ENCODE measurements at regions not wholly inside any gene's neighbourhood (a gene's known extent, or its start where the extent isn't known, plus 50 kb on each side); places are given as distances from the start of the nearest gene placed in this dataset.

GRCh38 chr10:29922892-29923291, 136.5 kb downstream of the JCAD start:
- no peaks in the 10 kb centered on the region for H3K9me3 ChIP-seq (ENCODE audit: insufficient read depth, low read depth, low read length)
- H4K12ac ChIP-seq (ENCODE audit: low read depth, low read length) = no peak overlapping the region
- DNase-seq = peak; percentile 96 to 97
- peak overlapping the region; percentile 63 for H3K27ac ChIP-seq (ENCODE audit: low read depth, low read length)
- no peak overlapping the region for H3K4me2 ChIP-seq (ENCODE audit: low read length)
- peaks cover 26% of the 10 kb centered on the region for H3K79me1 ChIP-seq (ENCODE audit: low read length)
- H3K79me2 ChIP-seq (ENCODE audit: control insufficient read depth, insufficient read depth, low read length, poor library complexity) = no peaks in the 10 kb centered on the region
- no peak overlapping the region for H3K18ac ChIP-seq (ENCODE audit: low read length)
- H4K8ac ChIP-seq (ENCODE audit: low read depth, low read length) = no peak overlapping the region
- H3K4me3 ChIP-seq (ENCODE audit: low read depth, low read length) = no peak overlapping the region
- H2AFZ ChIP-seq (ENCODE audit: insufficient read depth, low read length, poor library complexity) = no peak overlapping the region
- H2BK5ac ChIP-seq (ENCODE audit: low read depth, low read length, poor library complexity) = no peak overlapping the region
- no peak overlapping the region for H3K9ac ChIP-seq (ENCODE audit: low read length)
- no peaks in the 10 kb centered on the region for H3K36me3 ChIP-seq (ENCODE audit: control insufficient read depth in 1 of 2, insufficient read depth in 2 of 2, low read length in 2 of 2)
- no peak overlapping the region for H3K14ac ChIP-seq (ENCODE audit: low read length)
- no peak overlapping the region for H2BK120ac ChIP-seq (ENCODE audit: insufficient read depth, low read length, poor library complexity)
- no peaks in the 10 kb centered on the region for H3K27me3 ChIP-seq (ENCODE audit: insufficient read depth, low read length)
- H2AK5ac ChIP-seq (ENCODE audit: low read length) = no peak overlapping the region
- no peak overlapping the region for H4K91ac ChIP-seq (ENCODE audit: low read depth, low read length)
- WGBS (ENCODE audit: extremely low coverage, insufficient coverage, insufficient read length) = no CpG with 5 or more reads among the region's 4 CpGs
- H3K23ac ChIP-seq (ENCODE audit: low read length) = no peak overlapping the region
- peaks cover 24 to 30% of the 10 kb centered on the region in 2 experiments for H3K4me1 ChIP-seq (ENCODE audit: control insufficient read depth in 1 of 2, insufficient read depth in 2 of 2, low read length in 2 of 2)
- H3K4ac ChIP-seq (ENCODE audit: low read depth, low read length) = no peak overlapping the region
- no peak overlapping the region for H2BK12ac ChIP-seq (ENCODE audit: low read length)

GRCh38 chr10:29922226-29922625, 137.2 kb downstream of the JCAD start:
- DNase-seq = peak in 1 of 2 donors; percentile 26
- WGBS (ENCODE audit: extremely low coverage, insufficient coverage, insufficient read length) = no CpG with 5 or more reads among the region's 1 CpG
- no peak overlapping the region for H3K4ac ChIP-seq (ENCODE audit: low read depth, low read length)

GRCh38 chr10:29921071-29921446, 138.3 kb downstream of the JCAD start:
- H3K9ac ChIP-seq (ENCODE audit: low read length) = no peak overlapping the region
- H3K9me3 ChIP-seq (ENCODE audit: insufficient read depth, low read depth, low read length) = no peaks in the 10 kb centered on the region
- H2BK120ac ChIP-seq (ENCODE audit: insufficient read depth, low read length, poor library complexity) = no peak overlapping the region
- H3K36me3 ChIP-seq (ENCODE audit: control insufficient read depth in 1 of 2, insufficient read depth in 2 of 2, low read length in 2 of 2) = no peaks in the 10 kb centered on the region
- H3K4me1 ChIP-seq (ENCODE audit: control insufficient read depth in 1 of 2, insufficient read depth in 2 of 2, low read length in 2 of 2) = peaks cover 24 to 27% of the 10 kb centered on the region in 2 experiments
- H4K12ac ChIP-seq (ENCODE audit: low read depth, low read length) = no peak overlapping the region
- DNase-seq = no peak
- H2BK5ac ChIP-seq (ENCODE audit: low read depth, low read length, poor library complexity) = no peak overlapping the region
- no peak overlapping the region for H3K23ac ChIP-seq (ENCODE audit: low read length)
- no peak overlapping the region for H3K14ac ChIP-seq (ENCODE audit: low read length)
- H3K4me2 ChIP-seq (ENCODE audit: low read length) = no peak overlapping the region
- no peak overlapping the region for H2AFZ ChIP-seq (ENCODE audit: insufficient read depth, low read length, poor library complexity)
- no CpG with 5 or more reads among the region's 7 CpGs for WGBS (ENCODE audit: extremely low coverage, insufficient coverage, insufficient read length)
- H3K79me2 ChIP-seq (ENCODE audit: control insufficient read depth, insufficient read depth, low read length, poor library complexity) = no peaks in the 10 kb centered on the region
- no peak overlapping the region for H3K27ac ChIP-seq (ENCODE audit: low read depth, low read length)
- H3K4me3 ChIP-seq (ENCODE audit: low read depth, low read length) = no peak overlapping the region
- no peak overlapping the region for H2AK5ac ChIP-seq (ENCODE audit: low read length)
- H4K91ac ChIP-seq (ENCODE audit: low read depth, low read length) = peak overlapping the region; percentile 27
- peak overlapping the region; percentile 21 for H2BK12ac ChIP-seq (ENCODE audit: low read length)
- no peak overlapping the region for H3K4ac ChIP-seq (ENCODE audit: low read depth, low read length)
- peaks cover 26% of the 10 kb centered on the region for H3K79me1 ChIP-seq (ENCODE audit: low read length)
- no peak overlapping the region for H4K8ac ChIP-seq (ENCODE audit: low read depth, low read length)
- H3K27me3 ChIP-seq (ENCODE audit: insufficient read depth, low read length) = no peaks in the 10 kb centered on the region
- H3K18ac ChIP-seq (ENCODE audit: low read length) = no peak overlapping the region

More at GRCh38 chr10:29922226-29922625, 137.2 kb downstream of the JCAD start:
- no peak overlapping the region for H2AFZ ChIP-seq (ENCODE audit: insufficient read depth, low read length, poor library complexity)
- H2BK5ac ChIP-seq (ENCODE audit: low read depth, low read length, poor library complexity) = peak overlapping the region; percentile 31
- no peaks in the 10 kb centered on the region for H3K27me3 ChIP-seq (ENCODE audit: insufficient read depth, low read length)
- no peak overlapping the region for H3K4me3 ChIP-seq (ENCODE audit: low read depth, low read length)
- H2BK12ac ChIP-seq (ENCODE audit: low read length) = peak overlapping the region; percentile 37
- no peaks in the 10 kb centered on the region for H3K36me3 ChIP-seq (ENCODE audit: control insufficient read depth in 1 of 2, insufficient read depth in 2 of 2, low read length in 2 of 2)
- peak overlapping the region; percentile 7 for H4K8ac ChIP-seq (ENCODE audit: low read depth, low read length)
- peak overlapping the region; percentile 13 for H4K91ac ChIP-seq (ENCODE audit: low read depth, low read length)
- H3K9ac ChIP-seq (ENCODE audit: low read length) = no peak overlapping the region
- no peak overlapping the region for H3K4me2 ChIP-seq (ENCODE audit: low read length)
- peaks cover 24 to 30% of the 10 kb centered on the region in 2 experiments for H3K4me1 ChIP-seq (ENCODE audit: control insufficient read depth in 1 of 2, insufficient read depth in 2 of 2, low read length in 2 of 2)
- no peaks in the 10 kb centered on the region for H3K79me2 ChIP-seq (ENCODE audit: control insufficient read depth, insufficient read depth, low read length, poor library complexity)
- no peak overlapping the region for H3K14ac ChIP-seq (ENCODE audit: low read length)
- H3K9me3 ChIP-seq (ENCODE audit: insufficient read depth, low read depth, low read length) = no peaks in the 10 kb centered on the region
- H2AK5ac ChIP-seq (ENCODE audit: low read length) = no peak overlapping the region
- no peak overlapping the region for H4K12ac ChIP-seq (ENCODE audit: low read depth, low read length)
- H3K18ac ChIP-seq (ENCODE audit: low read length) = no peak overlapping the region
- peaks cover 26% of the 10 kb centered on the region for H3K79me1 ChIP-seq (ENCODE audit: low read length)
- H2BK120ac ChIP-seq (ENCODE audit: insufficient read depth, low read length, poor library complexity) = peak overlapping the region; percentile 70
- peak overlapping the region; percentile 63 for H3K27ac ChIP-seq (ENCODE audit: low read depth, low read length)
- no peak overlapping the region for H3K23ac ChIP-seq (ENCODE audit: low read length)

GRCh38 chr10:29920408-29921070, 138.8 kb downstream of the JCAD start:
- Histone ChIP-seq H4K91ac (ENCODE audit: low read depth, low read length) (peak overlapping the region; percentile 27), H3K4ac (ENCODE audit: low read depth, low read length) (no peak overlapping the region), H3K14ac (ENCODE audit: low read length) (no peak overlapping the region), H3K4me1 (ENCODE audit: control insufficient read depth in 1 of 2, insufficient read depth in 2 of 2, low read length in 2 of 2) (peaks cover 24 to 27% of the 10 kb centered on the region in 2 experiments), H3K23ac (ENCODE audit: low read length) (no peak overlapping the region), H2BK12ac (ENCODE audit: low read length) (peak overlapping the region; percentile 88), H3K9me3 (ENCODE audit: insufficient read depth, low read depth, low read length) (no peaks in the 10 kb centered on the region), H3K18ac (ENCODE audit: low read length) (no peak overlapping the region), H2AK5ac (ENCODE audit: low read length) (no peak overlapping the region), H3K4me2 (ENCODE audit: low read length) (no peak overlapping the region), H3K4me3 (ENCODE audit: low read depth, low read length) (no peak overlapping the region), H3K79me1 (ENCODE audit: low read length) (peaks cover 26% of the 10 kb centered on the region), H3K79me2 (ENCODE audit: control insufficient read depth, insufficient read depth, low read length, poor library complexity) (no peaks in the 10 kb centered on the region), H2BK120ac (ENCODE audit: insufficient read depth, low read length, poor library complexity) (peak overlapping the region; percentile 20), H4K12ac (ENCODE audit: low read depth, low read length) (no peak overlapping the region), H3K27ac (ENCODE audit: low read depth, low read length) (no peak overlapping the region), H3K36me3 (ENCODE audit: control insufficient read depth in 1 of 2, insufficient read depth in 2 of 2, low read length in 2 of 2) (no peaks in the 10 kb centered on the region), H3K9ac (ENCODE audit: low read length) (no peak overlapping the region), H4K8ac (ENCODE audit: low read depth, low read length) (peak overlapping the region; percentile 37), H2BK5ac (ENCODE audit: low read depth, low read length, poor library complexity) (no peak overlapping the region), H2AFZ (ENCODE audit: insufficient read depth, low read length, poor library complexity) (no peak overlapping the region), H3K27me3 (ENCODE audit: insufficient read depth, low read length) (no peaks in the 10 kb centered on the region)
- peak in 1 of 2 donors; percentile 57 for DNase-seq
- no CpG with 5 or more reads among the region's 9 CpGs for WGBS (ENCODE audit: extremely low coverage, insufficient coverage, insufficient read length)

Data from trophoblast cell (in vitro differentiated cells and primary cell).